Left lung (tissue), 4 donors: ENCODE measurements at regions not wholly inside any gene's neighbourhood (a gene's known extent, or its start where the extent isn't known, plus 50 kb on each side); places are given as distances from the start of the nearest gene placed in this dataset.

Experiments used
- ATAC-seq: fragments of 200-7000 bp; cut with Tn5 transposase; one replicate; pipeline ENCODE4 v1.9.1; 2020; ENCODE audit warnings: moderate library complexity
- DNase-seq, 4 donors: peaks; one replicate each; pipeline ENCODE4 v3.0.0-alpha.2; 2013 to 2020
- H3K27ac ChIP-seq, 2 donors: fragments of 200-600 bp; sonication (generic) in 1 of 2; one replicate each; pipeline versions ENCODE4 v1.5.0 to v1.8.0; 2020 to 2021
- H3K27me3 ChIP-seq, 2 donors: fragments of 200-600 bp; sonication (generic) in 1 of 2; one replicate each; pipeline versions ENCODE4 v1.5.0 to v1.8.0; 2020 to 2021
- H3K36me3 ChIP-seq, 2 donors: fragments of 200-600 bp; sonication (generic) in 1 of 2; one replicate each; pipeline versions ENCODE4 v1.5.0 to v1.8.0; 2020 to 2021
- H3K4me1 ChIP-seq, 2 donors: fragments of 200-600 bp; one replicate each; pipeline ENCODE4 v1.8.0; 2021
- H3K4me3 ChIP-seq, 2 donors: fragments of 200-600 bp; sonication (generic) in 1 of 2; one replicate each; pipeline versions ENCODE4 v1.5.0 to v1.8.0; 2020 to 2021; ENCODE audit warnings: mild to moderate bottlenecking in 1 of 2
- H3K9me3 ChIP-seq, 2 donors: fragments of 200-600 bp; sonication (generic) in 1 of 2; one replicate each; pipeline versions ENCODE4 v1.5.0 to v1.8.0; 2020 to 2021
- CTCF ChIP-seq, 2 donors: fragments of 200-600 bp; sonication (generic) in 1 of 2; IDR thresholded peaks; one replicate each; pipeline versions ENCODE4 v1.5.0 to v1.8.0; 2021; ENCODE audit warnings: antibody characterized with exemption in 2 of 2
- intact Hi-C, 2 donors: fragments of 100-400 bp; cut with DNase I; formaldehyde crosslinking; loops; one replicate each; pipeline versions ENCODE4 v1.11.2 to v1.14.2; 2022
- donor health status: DM: no; HTN: yes; CAD: no.
- donor health status: DM: no; HTN: no; CAD: no.

GRCh38 chr5:142397178-142397577 is 72.4 kb upstream of the SPRY4 start:
- H3K27me3 ChIP-seq = no peaks in the 10 kb centered on the region
- H3K27ac ChIP-seq = no peak overlapping the region
- ATAC-seq (no peak), DNase-seq (no peak)
- H3K9me3 ChIP-seq = peaks cover 0 to 8% of the 10 kb centered on the region in 2 donors
- H3K4me3 ChIP-seq = no peak overlapping the region
- no peak for TF ChIP-seq CTCF (IDR thresholded peaks at IDR 0.05)
- intact Hi-C loops = no loop called here
- H3K36me3 ChIP-seq = no peaks in the 10 kb centered on the region
- H3K4me1 ChIP-seq = no peaks in the 10 kb centered on the region

GRCh38 chr5:142396436-142397038 is 71.7 kb upstream of the SPRY4 start:
- no peak for ATAC-seq
- Histone ChIP-seq H3K27me3 (no peaks in the 10 kb centered on the region), H3K4me3 (no peak overlapping the region), H3K4me1 (no peaks in the 10 kb centered on the region), H3K27ac (no peak overlapping the region), H3K36me3 (no peaks in the 10 kb centered on the region), H3K9me3 (peaks cover 0 to 8% of the 10 kb centered on the region in 2 donors)
- TF ChIP-seq CTCF (IDR thresholded peaks at IDR 0.05) = no peak
- intact Hi-C loops = no loop called here
- DNase-seq = no peak

GRCh38 chr5:142395334-142395733 is 70.5 kb upstream of the SPRY4 start:
- intact Hi-C loops = no loop called here
- no peak overlapping the region for H3K4me3 ChIP-seq

GRCh38 chr5:142391058-142391845 is 66.4 kb upstream of the SPRY4 start:
- Histone ChIP-seq H3K4me1 (peaks cover 13 to 38% of the 10 kb centered on the region in 2 donors), H3K4me3 (no peak overlapping the region), H3K27ac (no peak overlapping the region), H3K9me3 (peaks cover 0 to 2% of the 10 kb centered on the region in 2 donors), H3K27me3 (no peaks in the 10 kb centered on the region), H3K36me3 (no peaks in the 10 kb centered on the region)
- TF ChIP-seq CTCF (IDR thresholded peaks at IDR 0.05) = no peak
- no peak for ATAC-seq
- DNase-seq = peak in 1 of 4 donors; percentile 32
- intact Hi-C loops = no loop called here

More at GRCh38 chr5:142395334-142395733, 70.5 kb upstream of the SPRY4 start:
- Histone ChIP-seq H3K36me3 (no peaks in the 10 kb centered on the region), H3K27ac (no peak overlapping the region), H3K9me3 (peaks cover 0 to 8% of the 10 kb centered on the region in 2 donors), H3K27me3 (no peaks in the 10 kb centered on the region), H3K4me1 (peaks cover 5 to 6% of the 10 kb centered on the region in 2 donors)
- DNase-seq = no peak
- no peak for ATAC-seq
- no peak for TF ChIP-seq CTCF (IDR thresholded peaks at IDR 0.05)

GRCh38 chr5:142390334-142390733 is 65.5 kb upstream of the SPRY4 start:
- Histone ChIP-seq H3K27ac (peak overlapping the region; percentile 24 to 48), H3K4me1 (peaks cover 13 to 38% of the 10 kb centered on the region in 2 donors), H3K9me3 (no peaks in the 10 kb centered on the region), H3K27me3 (no peaks in the 10 kb centered on the region), H3K36me3 (no peaks in the 10 kb centered on the region), H3K4me3 (no peak overlapping the region)
- no peak for ATAC-seq
- DNase-seq = no peak
- intact Hi-C loops = no loop called here
- TF ChIP-seq CTCF (IDR thresholded peaks at IDR 0.05) = no peak
